Panc1 (cell line): ENCODE measurements at regions not wholly inside any gene's neighbourhood (a gene's known extent, or its start where the extent isn't known, plus 50 kb on each side); places are given as distances from the start of the nearest gene placed in this dataset.

Experiments
- POLR2AphosphoS5 ChIP-seq: IDR thresholded peaks from 2 replicates; pipeline ENCODE4 v1.6.1; 2012; ENCODE audit warnings: mild to moderate bottlenecking, low read depth, low read length, moderate library complexity
- TF ChIP-seq, protein P1 (sequence below): fragments of 450-650 bp; IDR thresholded peaks from 2 replicates; pipeline ENCODE4 v1.5.1; 2017; ENCODE audit warnings: mild to moderate bottlenecking

DNA sequence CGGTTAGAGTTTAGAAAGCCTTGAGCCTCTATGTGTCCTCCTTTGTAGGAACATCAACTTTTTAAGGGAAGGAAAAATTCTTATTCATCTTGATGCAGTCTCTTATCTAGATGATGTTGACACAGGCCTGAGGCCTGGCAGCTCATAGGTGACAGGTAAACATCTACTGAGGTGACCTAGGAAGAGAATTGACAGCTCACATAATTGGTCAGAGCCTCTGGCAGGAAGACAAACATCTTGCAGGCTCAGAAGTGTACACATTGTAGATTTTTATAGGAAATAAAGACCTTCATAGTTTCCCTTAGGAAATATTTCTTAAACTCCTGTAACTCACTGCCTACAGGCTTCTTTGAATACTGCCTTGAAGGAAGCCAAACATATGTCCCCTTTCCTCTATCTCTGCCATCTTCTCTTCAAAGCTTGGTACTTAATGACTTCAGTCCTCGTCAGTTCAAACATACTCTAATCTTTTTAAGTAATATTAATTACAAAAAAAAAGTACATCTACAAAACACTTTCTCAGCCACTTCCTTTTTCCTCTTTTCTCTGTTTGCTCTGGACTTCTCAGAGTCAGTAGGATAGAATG lies 341.3 kb downstream of the TBL1XR1 start:
- no peak for TF ChIP-seq POLR2AphosphoS5
- TF ChIP-seq, protein P1, sequence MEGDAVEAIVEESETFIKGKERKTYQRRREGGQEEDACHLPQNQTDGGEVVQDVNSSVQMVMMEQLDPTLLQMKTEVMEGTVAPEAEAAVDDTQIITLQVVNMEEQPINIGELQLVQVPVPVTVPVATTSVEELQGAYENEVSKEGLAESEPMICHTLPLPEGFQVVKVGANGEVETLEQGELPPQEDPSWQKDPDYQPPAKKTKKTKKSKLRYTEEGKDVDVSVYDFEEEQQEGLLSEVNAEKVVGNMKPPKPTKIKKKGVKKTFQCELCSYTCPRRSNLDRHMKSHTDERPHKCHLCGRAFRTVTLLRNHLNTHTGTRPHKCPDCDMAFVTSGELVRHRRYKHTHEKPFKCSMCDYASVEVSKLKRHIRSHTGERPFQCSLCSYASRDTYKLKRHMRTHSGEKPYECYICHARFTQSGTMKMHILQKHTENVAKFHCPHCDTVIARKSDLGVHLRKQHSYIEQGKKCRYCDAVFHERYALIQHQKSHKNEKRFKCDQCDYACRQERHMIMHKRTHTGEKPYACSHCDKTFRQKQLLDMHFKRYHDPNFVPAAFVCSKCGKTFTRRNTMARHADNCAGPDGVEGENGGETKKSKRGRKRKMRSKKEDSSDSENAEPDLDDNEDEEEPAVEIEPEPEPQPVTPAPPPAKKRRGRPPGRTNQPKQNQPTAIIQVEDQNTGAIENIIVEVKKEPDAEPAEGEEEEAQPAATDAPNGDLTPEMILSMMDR = no peak
